ENCODE measurements at regions not wholly inside any gene's neighbourhood (a gene's known extent, or its start where the extent isn't known, plus 50 kb on each side); places are given as distances from the start of the nearest gene placed in this dataset.

GRCh38 chr6:167643223-167643622 lies 183.5 kb upstream of the AFDN start:
- no peak for DNase-seq (ENCODE audit: low spot score)
- no peaks in the 10 kb centered on the region for H3K27me3 ChIP-seq (ENCODE audit: insufficient read depth, poor library complexity, severe bottlenecking)
- ATAC-seq (ENCODE audit: low read depth): no peak
- H3K27ac ChIP-seq (ENCODE audit: poor library complexity, severe bottlenecking): no peak overlapping the region
- H3K4me1 ChIP-seq (ENCODE audit: insufficient read depth, poor library complexity, severe bottlenecking): no peaks in the 10 kb centered on the region
- no peak overlapping the region for H3K4me3 ChIP-seq (ENCODE audit: severe bottlenecking)
- H3K9me3 ChIP-seq (ENCODE audit: severe bottlenecking): no peaks in the 10 kb centered on the region
- no peaks in the 10 kb centered on the region for H3K36me3 ChIP-seq (ENCODE audit: low read depth)
- no peak for TF ChIP-seq CTCF (IDR thresholded peaks at IDR 0.05; ENCODE audit: poor library complexity, severe bottlenecking)

- ATAC-seq (ENCODE audit: low read depth): no peak
- H3K9me3 ChIP-seq (ENCODE audit: severe bottlenecking): no peaks in the 10 kb centered on the region
- no peak for DNase-seq (ENCODE audit: low spot score)
- TF ChIP-seq CTCF (IDR thresholded peaks at IDR 0.05; ENCODE audit: poor library complexity, severe bottlenecking): no peak
- H3K4me3 ChIP-seq (ENCODE audit: severe bottlenecking): no peak overlapping the region
- no peak overlapping the region for H3K27ac ChIP-seq (ENCODE audit: poor library complexity, severe bottlenecking)
- no peaks in the 10 kb centered on the region for H3K36me3 ChIP-seq (ENCODE audit: low read depth)
- H3K4me1 ChIP-seq (ENCODE audit: insufficient read depth, poor library complexity, severe bottlenecking): no peaks in the 10 kb centered on the region
- no peaks in the 10 kb centered on the region for H3K27me3 ChIP-seq (ENCODE audit: insufficient read depth, poor library complexity, severe bottlenecking)
Observed at GRCh38 chr6:167643716-167644115, 183.0 kb upstream of the AFDN start.

- Histone ChIP-seq H3K4me1 (ENCODE audit: insufficient read depth, poor library complexity, severe bottlenecking) (no peaks in the 10 kb centered on the region), H3K36me3 (ENCODE audit: low read depth) (no peaks in the 10 kb centered on the region), H3K27me3 (ENCODE audit: insufficient read depth, poor library complexity, severe bottlenecking) (no peaks in the 10 kb centered on the region), H3K4me3 (ENCODE audit: severe bottlenecking) (no peak overlapping the region), H3K9me3 (ENCODE audit: severe bottlenecking) (no peaks in the 10 kb centered on the region), H3K27ac (ENCODE audit: poor library complexity, severe bottlenecking) (no peak overlapping the region)
- DNase-seq (ENCODE audit: low spot score): no peak
- TF ChIP-seq CTCF (IDR thresholded peaks at IDR 0.05; ENCODE audit: poor library complexity, severe bottlenecking): no peak
- ATAC-seq (ENCODE audit: low read depth): no peak
Observed at GRCh38 chr6:167644412-167645132, 182.1 kb upstream of the AFDN start.

GRCh38 chr6:167645368-167645767 lies 181.3 kb upstream of the AFDN start:
- Histone ChIP-seq H3K4me3 (ENCODE audit: severe bottlenecking) (no peak overlapping the region), H3K36me3 (ENCODE audit: low read depth) (no peaks in the 10 kb centered on the region), H3K9me3 (ENCODE audit: severe bottlenecking) (no peaks in the 10 kb centered on the region), H3K4me1 (ENCODE audit: insufficient read depth, poor library complexity, severe bottlenecking) (no peaks in the 10 kb centered on the region), H3K27me3 (ENCODE audit: insufficient read depth, poor library complexity, severe bottlenecking) (no peaks in the 10 kb centered on the region), H3K27ac (ENCODE audit: poor library complexity, severe bottlenecking) (no peak overlapping the region)
- ATAC-seq (ENCODE audit: low read depth): no peak
- DNase-seq (ENCODE audit: low spot score): no peak
- no peak for TF ChIP-seq CTCF (IDR thresholded peaks at IDR 0.05; ENCODE audit: poor library complexity, severe bottlenecking)

- no peaks in the 10 kb centered on the region for H3K36me3 ChIP-seq (ENCODE audit: low read depth)
- TF ChIP-seq CTCF (IDR thresholded peaks at IDR 0.05; ENCODE audit: poor library complexity, severe bottlenecking): no peak
- peak; percentile 45; the same call in 2 of the 3 replicates for ATAC-seq (ENCODE audit: low read depth)
- H3K27me3 ChIP-seq (ENCODE audit: insufficient read depth, poor library complexity, severe bottlenecking): no peaks in the 10 kb centered on the region
- no peak overlapping the region for H3K27ac ChIP-seq (ENCODE audit: poor library complexity, severe bottlenecking)
- H3K4me3 ChIP-seq (ENCODE audit: severe bottlenecking): no peak overlapping the region
- no peak for DNase-seq (ENCODE audit: low spot score)
- H3K9me3 ChIP-seq (ENCODE audit: severe bottlenecking): no peaks in the 10 kb centered on the region
- no peaks in the 10 kb centered on the region for H3K4me1 ChIP-seq (ENCODE audit: insufficient read depth, poor library complexity, severe bottlenecking)
Observed at GRCh38 chr6:167647306-167647705, 179.4 kb upstream of the AFDN start.
